A549 (cell line): ENCODE measurements at regions not wholly inside any gene's neighbourhood (a gene's known extent, or its start where the extent isn't known, plus 50 kb on each side); places are given as distances from the start of the nearest gene placed in this dataset.

Experiments used
- POLR2A ChIP-seq: IDR thresholded peaks from 2 replicates; pipeline ENCODE4 v1.6.1; 2012; ENCODE audit warnings: mild to moderate bottlenecking, low read length
- SREBF2 ChIP-seq: fragments of 450-650 bp; IDR thresholded peaks from 2 replicates; pipeline ENCODE4 v1.6.1; 2014; ENCODE audit warnings: mild to moderate bottlenecking, moderate library complexity
- TF ChIP-seq, protein P1 (sequence below): fragments of >200 bp; sonication (Bioruptor Twin); formaldehyde crosslinking; IDR thresholded peaks from 3 replicates; pipeline ENCODE4 v1.5.1; 2016

GRCh38 chr16:49129935-49130334 lies 151.7 kb downstream of the CBLN1 start:
- TF ChIP-seq POLR2A (no peak), SREBF2 (no peak)
- TF ChIP-seq, protein P1, sequence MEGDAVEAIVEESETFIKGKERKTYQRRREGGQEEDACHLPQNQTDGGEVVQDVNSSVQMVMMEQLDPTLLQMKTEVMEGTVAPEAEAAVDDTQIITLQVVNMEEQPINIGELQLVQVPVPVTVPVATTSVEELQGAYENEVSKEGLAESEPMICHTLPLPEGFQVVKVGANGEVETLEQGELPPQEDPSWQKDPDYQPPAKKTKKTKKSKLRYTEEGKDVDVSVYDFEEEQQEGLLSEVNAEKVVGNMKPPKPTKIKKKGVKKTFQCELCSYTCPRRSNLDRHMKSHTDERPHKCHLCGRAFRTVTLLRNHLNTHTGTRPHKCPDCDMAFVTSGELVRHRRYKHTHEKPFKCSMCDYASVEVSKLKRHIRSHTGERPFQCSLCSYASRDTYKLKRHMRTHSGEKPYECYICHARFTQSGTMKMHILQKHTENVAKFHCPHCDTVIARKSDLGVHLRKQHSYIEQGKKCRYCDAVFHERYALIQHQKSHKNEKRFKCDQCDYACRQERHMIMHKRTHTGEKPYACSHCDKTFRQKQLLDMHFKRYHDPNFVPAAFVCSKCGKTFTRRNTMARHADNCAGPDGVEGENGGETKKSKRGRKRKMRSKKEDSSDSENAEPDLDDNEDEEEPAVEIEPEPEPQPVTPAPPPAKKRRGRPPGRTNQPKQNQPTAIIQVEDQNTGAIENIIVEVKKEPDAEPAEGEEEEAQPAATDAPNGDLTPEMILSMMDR, result no peak
